ENCODE measurements at regions not wholly inside any gene's neighbourhood (a gene's known extent, or its start where the extent isn't known, plus 50 kb on each side); places are given as distances from the start of the nearest gene placed in this dataset.

GRCh38 chr1:101453844-101454243 is 217.0 kb downstream of the S1PR1 start (continued):
- TF ChIP-seq, protein P1, sequence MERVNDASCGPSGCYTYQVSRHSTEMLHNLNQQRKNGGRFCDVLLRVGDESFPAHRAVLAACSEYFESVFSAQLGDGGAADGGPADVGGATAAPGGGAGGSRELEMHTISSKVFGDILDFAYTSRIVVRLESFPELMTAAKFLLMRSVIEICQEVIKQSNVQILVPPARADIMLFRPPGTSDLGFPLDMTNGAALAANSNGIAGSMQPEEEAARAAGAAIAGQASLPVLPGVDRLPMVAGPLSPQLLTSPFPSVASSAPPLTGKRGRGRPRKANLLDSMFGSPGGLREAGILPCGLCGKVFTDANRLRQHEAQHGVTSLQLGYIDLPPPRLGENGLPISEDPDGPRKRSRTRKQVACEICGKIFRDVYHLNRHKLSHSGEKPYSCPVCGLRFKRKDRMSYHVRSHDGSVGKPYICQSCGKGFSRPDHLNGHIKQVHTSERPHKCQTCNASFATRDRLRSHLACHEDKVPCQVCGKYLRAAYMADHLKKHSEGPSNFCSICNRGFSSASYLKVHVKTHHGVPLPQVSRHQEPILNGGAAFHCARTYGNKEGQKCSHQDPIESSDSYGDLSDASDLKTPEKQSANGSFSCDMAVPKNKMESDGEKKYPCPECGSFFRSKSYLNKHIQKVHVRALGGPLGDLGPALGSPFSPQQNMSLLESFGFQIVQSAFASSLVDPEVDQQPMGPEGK (CRISPR knock-in tag; IDR thresholded peaks at IDR 0.05; ENCODE audit: borderline replicate concordance): no peak
- no peak for TF ChIP-seq TOX (CRISPR knock-in tag; IDR thresholded peaks at IDR 0.05; ENCODE audit: borderline replicate concordance)
- TF ChIP-seq ZNF565 (CRISPR knock-in tag; conservative IDR thresholded peaks at IDR 0.05; ENCODE audit: low read depth): no peak
- TF ChIP-seq TCF4 (CRISPR knock-in tag; IDR thresholded peaks at IDR 0.05; ENCODE audit: borderline replicate concordance): no peak
- no peak for TF ChIP-seq PPARA (CRISPR knock-in tag; IDR thresholded peaks at IDR 0.05; ENCODE audit: borderline replicate concordance)
- TF ChIP-seq ISL1 (CRISPR knock-in tag; IDR thresholded peaks at IDR 0.05): no peak

- TF ChIP-seq SNAI2 (CRISPR knock-in tag; IDR thresholded peaks at IDR 0.05) (no peak), BACH2 (CRISPR knock-in tag; IDR thresholded peaks at IDR 0.05; ENCODE audit: borderline replicate concordance) (no peak), ESRRG (CRISPR knock-in tag; IDR thresholded peaks at IDR 0.05) (no peak), OSR1 (CRISPR knock-in tag; IDR thresholded peaks at IDR 0.05) (no peak), ISL1 (CRISPR knock-in tag; IDR thresholded peaks at IDR 0.05) (no peak), TOX (CRISPR knock-in tag; IDR thresholded peaks at IDR 0.05; ENCODE audit: borderline replicate concordance) (no peak), ARNTL (CRISPR knock-in tag; IDR thresholded peaks at IDR 0.05; ENCODE audit: borderline replicate concordance, low read depth) (no peak)
- no peak for ATAC-seq
Observed at GRCh38 chr1:101455166-101455565, 218.3 kb downstream of the S1PR1 start.

GRCh38 chr1:101460739-101461138 is 223.9 kb downstream of the S1PR1 start:
- no peak for ATAC-seq
- TF ChIP-seq SNAI2 (CRISPR knock-in tag; IDR thresholded peaks at IDR 0.05) (no peak), CSDC2 (CRISPR knock-in tag; IDR thresholded peaks at IDR 0.05) (no peak), ARNTL (CRISPR knock-in tag; IDR thresholded peaks at IDR 0.05; ENCODE audit: borderline replicate concordance, low read depth) (no peak), OSR1 (CRISPR knock-in tag; IDR thresholded peaks at IDR 0.05) (no peak), TCF4 (CRISPR knock-in tag; IDR thresholded peaks at IDR 0.05; ENCODE audit: borderline replicate concordance) (no peak), BACH2 (CRISPR knock-in tag; IDR thresholded peaks at IDR 0.05; ENCODE audit: borderline replicate concordance) (no peak), ZNF70 (CRISPR knock-in tag; IDR thresholded peaks at IDR 0.05) (no peak), ESRRG (CRISPR knock-in tag; IDR thresholded peaks at IDR 0.05) (no peak), TSHZ2 (CRISPR knock-in tag; IDR thresholded peaks at IDR 0.05) (no peak), CSRNP3 (CRISPR knock-in tag; IDR thresholded peaks at IDR 0.05) (no peak), ISL1 (CRISPR knock-in tag; IDR thresholded peaks at IDR 0.05) (no peak), ZFP30 (CRISPR knock-in tag; IDR thresholded peaks at IDR 0.05) (no peak), ZC3H10 (CRISPR knock-in tag; IDR thresholded peaks at IDR 0.05) (no peak), ZNF8 (CRISPR knock-in tag; IDR thresholded peaks at IDR 0.05) (no peak)
- TF ChIP-seq, protein P2, sequence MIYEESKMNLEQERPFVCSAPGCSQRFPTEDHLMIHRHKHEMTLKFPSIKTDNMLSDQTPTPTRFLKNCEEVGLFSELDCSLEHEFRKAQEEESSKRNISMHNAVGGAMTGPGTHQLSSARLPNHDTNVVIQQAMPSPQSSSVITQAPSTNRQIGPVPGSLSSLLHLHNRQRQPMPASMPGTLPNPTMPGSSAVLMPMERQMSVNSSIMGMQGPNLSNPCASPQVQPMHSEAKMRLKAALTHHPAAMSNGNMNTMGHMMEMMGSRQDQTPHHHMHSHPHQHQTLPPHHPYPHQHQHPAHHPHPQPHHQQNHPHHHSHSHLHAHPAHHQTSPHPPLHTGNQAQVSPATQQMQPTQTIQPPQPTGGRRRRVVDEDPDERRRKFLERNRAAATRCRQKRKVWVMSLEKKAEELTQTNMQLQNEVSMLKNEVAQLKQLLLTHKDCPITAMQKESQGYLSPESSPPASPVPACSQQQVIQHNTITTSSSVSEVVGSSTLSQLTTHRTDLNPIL (CRISPR knock-in tag; IDR thresholded peaks at IDR 0.05; ENCODE audit: low read depth): no peak
- TF ChIP-seq, protein P3, sequence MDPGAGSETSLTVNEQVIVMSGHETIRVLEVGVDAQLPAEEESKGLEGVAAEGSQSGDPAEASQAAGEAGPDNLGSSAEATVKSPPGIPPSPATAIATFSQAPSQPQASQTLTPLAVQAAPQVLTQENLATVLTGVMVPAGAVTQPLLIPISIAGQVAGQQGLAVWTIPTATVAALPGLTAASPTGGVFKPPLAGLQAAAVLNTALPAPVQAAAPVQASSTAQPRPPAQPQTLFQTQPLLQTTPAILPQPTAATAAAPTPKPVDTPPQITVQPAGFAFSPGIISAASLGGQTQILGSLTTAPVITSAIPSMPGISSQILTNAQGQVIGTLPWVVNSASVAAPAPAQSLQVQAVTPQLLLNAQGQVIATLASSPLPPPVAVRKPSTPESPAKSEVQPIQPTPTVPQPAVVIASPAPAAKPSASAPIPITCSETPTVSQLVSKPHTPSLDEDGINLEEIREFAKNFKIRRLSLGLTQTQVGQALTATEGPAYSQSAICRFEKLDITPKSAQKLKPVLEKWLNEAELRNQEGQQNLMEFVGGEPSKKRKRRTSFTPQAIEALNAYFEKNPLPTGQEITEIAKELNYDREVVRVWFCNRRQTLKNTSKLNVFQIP (CRISPR knock-in tag; IDR thresholded peaks at IDR 0.05; ENCODE audit: borderline replicate concordance, low read depth): no peak
- TF ChIP-seq, protein P1 (CRISPR knock-in tag; IDR thresholded peaks at IDR 0.05; ENCODE audit: borderline replicate concordance): no peak
